Nephron progenitor cell (in vitro differentiated cells): ENCODE measurements at regions not wholly inside any gene's neighbourhood (a gene's known extent, or its start where the extent isn't known, plus 50 kb on each side); places are given as distances from the start of the nearest gene placed in this dataset.

Experiments
- DNase-seq: peaks from one replicate; pipeline ENCODE4 v3.0.0; 2021
- H3K27ac Mint-ChIP-seq: 2 replicates; pipeline ENCODE4 v1.8.0; 2021; ENCODE audit warnings: mild to moderate bottlenecking, moderate library complexity, mixed read lengths
- H3K27me3 Mint-ChIP-seq: 2 replicates; pipeline ENCODE4 v1.8.0; 2021; ENCODE audit warnings: mild to moderate bottlenecking, low read depth, mixed read lengths; ENCODE audit not compliant: poor library complexity
- H3K36me3 Mint-ChIP-seq: 2 replicates; pipeline ENCODE4 v1.8.0; 2021; ENCODE audit warnings: low read depth, mixed read lengths
- H3K4me1 Mint-ChIP-seq: 2 replicates; pipeline ENCODE4 v1.8.0; 2021; ENCODE audit warnings: mixed read lengths
- H3K4me3 Mint-ChIP-seq: 2 replicates; pipeline ENCODE4 v1.8.0; 2021; ENCODE audit warnings: mild to moderate bottlenecking, moderate library complexity, mixed read lengths
- H3K9me3 Mint-ChIP-seq: 2 replicates; pipeline ENCODE4 v1.8.0; 2021; ENCODE audit warnings: mild to moderate bottlenecking, moderate library complexity, mixed read lengths
- CTCF ChIP-seq: fragments of 200-600 bp; sonication (generic); IDR thresholded peaks from 2 replicates; pipeline ENCODE4 v1.5.0; 2021; ENCODE audit warnings: antibody characterized with exemption

- Mint-ChIP-seq H3K4me1 (peaks cover 15% of the 10 kb centered on the region), H3K9me3 (no peaks in the 10 kb centered on the region), H3K27me3 (no peaks in the 10 kb centered on the region), H3K36me3 (no peaks in the 10 kb centered on the region), H3K27ac (no peak overlapping the region), H3K4me3 (no peak overlapping the region)
- no peak for TF ChIP-seq CTCF
- DNase-seq, result no peak
These were observed 1354.3 kb upstream of the DIAPH2 start for GRCh38 chrX:95330292-95330691.

GRCh38 chrX:95332530-95332929 is 1352.1 kb upstream of the DIAPH2 start:
- DNase-seq, result peak; percentile 13
- Mint-ChIP-seq H3K4me1 (peaks cover 15% of the 10 kb centered on the region), H3K4me3 (peak overlapping the region; percentile 41), H3K27me3 (no peaks in the 10 kb centered on the region), H3K9me3 (no peaks in the 10 kb centered on the region), H3K27ac (peak overlapping the region; percentile 81), H3K36me3 (no peaks in the 10 kb centered on the region)
- no peak for TF ChIP-seq CTCF

GRCh38 chrX:95346856-95347255 is 1337.8 kb upstream of the DIAPH2 start:
- Mint-ChIP-seq H3K4me3 (no peak overlapping the region), H3K27me3 (no peaks in the 10 kb centered on the region), H3K27ac (no peak overlapping the region), H3K36me3 (no peaks in the 10 kb centered on the region), H3K9me3 (no peaks in the 10 kb centered on the region), H3K4me1 (no peaks in the 10 kb centered on the region)
- DNase-seq, result no peak
- TF ChIP-seq CTCF, result peak; percentile 33

- no peaks in the 10 kb centered on the region for H3K27me3 Mint-ChIP-seq
- H3K27ac Mint-ChIP-seq, result no peak overlapping the region
- H3K4me1 Mint-ChIP-seq, result no peaks in the 10 kb centered on the region
- no peak for TF ChIP-seq CTCF
- H3K36me3 Mint-ChIP-seq, result no peaks in the 10 kb centered on the region
- H3K4me3 Mint-ChIP-seq, result no peak overlapping the region
- no peaks in the 10 kb centered on the region for H3K9me3 Mint-ChIP-seq
- no peak for DNase-seq
These were observed 1333.7 kb upstream of the DIAPH2 start for GRCh38 chrX:95350774-95351488.

GRCh38 chrX:95367286-95367685 is 1317.4 kb upstream of the DIAPH2 start:
- Mint-ChIP-seq H3K4me3 (no peak overlapping the region), H3K27ac (no peak overlapping the region), H3K9me3 (peaks cover 6% of the 10 kb centered on the region), H3K27me3 (no peaks in the 10 kb centered on the region), H3K36me3 (no peaks in the 10 kb centered on the region), H3K4me1 (no peaks in the 10 kb centered on the region)
- no peak for DNase-seq
- TF ChIP-seq CTCF, result no peak

- no peaks in the 10 kb centered on the region for H3K9me3 Mint-ChIP-seq
- no peaks in the 10 kb centered on the region for H3K27me3 Mint-ChIP-seq
- DNase-seq, result no peak
- no peaks in the 10 kb centered on the region for H3K4me1 Mint-ChIP-seq
- H3K36me3 Mint-ChIP-seq, result no peaks in the 10 kb centered on the region
- no peak overlapping the region for H3K4me3 Mint-ChIP-seq
- no peak for TF ChIP-seq CTCF
- H3K27ac Mint-ChIP-seq, result no peak overlapping the region
These were observed 1301.8 kb upstream of the DIAPH2 start for GRCh38 chrX:95382799-95383198.
